ENCODE measurements at regions not wholly inside any gene's neighbourhood (a gene's known extent, or its start where the extent isn't known, plus 50 kb on each side); places are given as distances from the start of the nearest gene placed in this dataset.

DNA sequence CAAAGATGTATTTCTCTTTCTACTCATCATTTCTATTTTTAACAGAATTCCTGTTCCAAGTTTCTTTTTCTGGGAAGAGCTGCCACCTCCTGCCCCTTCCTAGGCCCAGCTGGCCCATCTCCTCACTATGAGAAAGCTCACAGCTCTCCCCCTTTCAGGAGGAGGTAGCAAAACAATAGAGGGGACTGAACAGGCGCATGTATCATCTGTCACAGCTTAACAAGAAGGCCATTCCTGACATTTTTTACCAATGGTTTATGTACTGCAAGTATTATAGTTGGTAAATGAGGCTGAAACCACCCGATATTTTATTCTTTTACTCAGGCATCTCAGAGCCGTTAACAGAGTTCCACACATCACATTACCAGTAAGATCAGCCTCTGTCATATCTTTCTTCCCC is 103.7 kb upstream of the MTHFD1L start:
- no peak for DNase-seq (ENCODE audit: low spot score in 2 of 2)
- no peaks in the 10 kb centered on the region for H3K27me3 ChIP-seq
- TF ChIP-seq CTCF (IDR thresholded peaks at IDR 0.05), result no peak
- no peak for TF ChIP-seq EP300 (IDR thresholded peaks at IDR 0.05)
- TF ChIP-seq POLR2A (IDR thresholded peaks at IDR 0.05), result no peak
- no peak for TF ChIP-seq POLR2AphosphoS5 (IDR thresholded peaks at IDR 0.05)
- no peaks in the 10 kb centered on the region for H3K36me3 ChIP-seq
- no peaks in the 10 kb centered on the region for H3K9me3 ChIP-seq
- WGBS, result 92% methylated on average over 3 of the region's 3 CpGs
- no peak overlapping the region for H3K27ac ChIP-seq
- no peak overlapping the region for H3K4me3 ChIP-seq
- peaks cover 24% of the 10 kb centered on the region for H3K4me1 ChIP-seq

GRCh38 chr6:150764334-150765066 is 101.0 kb upstream of the MTHFD1L start:
- Histone ChIP-seq H3K4me1 (peaks cover 29% of the 10 kb centered on the region), H3K9me3 (no peaks in the 10 kb centered on the region), H3K4me3 (no peak overlapping the region), H3K27ac (no peak overlapping the region), H3K36me3 (no peaks in the 10 kb centered on the region), H3K27me3 (no peaks in the 10 kb centered on the region)
- 77% methylated on average over 10 of the region's 10 CpGs for WGBS
- TF ChIP-seq EP300 (IDR thresholded peaks at IDR 0.05), result no peak
- no peak for TF ChIP-seq POLR2A (IDR thresholded peaks at IDR 0.05)
- TF ChIP-seq POLR2AphosphoS5 (IDR thresholded peaks at IDR 0.05), result no peak
- TF ChIP-seq CTCF (IDR thresholded peaks at IDR 0.05), result no peak
- no peak for DNase-seq (ENCODE audit: low spot score in 2 of 2)

GRCh38 chr6:150765067-150765764 is 100.3 kb upstream of the MTHFD1L start:
- 51% methylated on average over 10 of the region's 10 CpGs for WGBS
- no peak overlapping the region for H3K27ac ChIP-seq
- H3K4me1 ChIP-seq, result peaks cover 29% of the 10 kb centered on the region
- H3K27me3 ChIP-seq, result no peaks in the 10 kb centered on the region
- H3K36me3 ChIP-seq, result no peaks in the 10 kb centered on the region
- TF ChIP-seq POLR2A (IDR thresholded peaks at IDR 0.05) (no peak), CTCF (IDR thresholded peaks at IDR 0.05) (no peak), EP300 (IDR thresholded peaks at IDR 0.05) (no peak), POLR2AphosphoS5 (IDR thresholded peaks at IDR 0.05) (no peak)
- no peak for DNase-seq (ENCODE audit: low spot score in 2 of 2)
- H3K9me3 ChIP-seq, result no peaks in the 10 kb centered on the region
- no peak overlapping the region for H3K4me3 ChIP-seq

- H3K27ac ChIP-seq, result no peak overlapping the region
- no peak overlapping the region for H3K4me3 ChIP-seq
- H3K9me3 ChIP-seq, result no peaks in the 10 kb centered on the region
- DNase-seq (ENCODE audit: low spot score in 2 of 2), result no peak
- TF ChIP-seq POLR2AphosphoS5 (IDR thresholded peaks at IDR 0.05) (no peak), CTCF (IDR thresholded peaks at IDR 0.05) (no peak), EP300 (IDR thresholded peaks at IDR 0.05) (no peak), POLR2A (IDR thresholded peaks at IDR 0.05) (no peak)
- no peaks in the 10 kb centered on the region for H3K27me3 ChIP-seq
- H3K36me3 ChIP-seq, result no peaks in the 10 kb centered on the region
- peaks cover 29% of the 10 kb centered on the region for H3K4me1 ChIP-seq
- WGBS, result 44% methylated on average over 7 of the region's 7 CpGs
These were observed 99.1 kb upstream of the MTHFD1L start for GRCh38 chr6:150766201-150766997.

- peaks cover 29% of the 10 kb centered on the region for H3K4me1 ChIP-seq
- no peaks in the 10 kb centered on the region for H3K36me3 ChIP-seq
- 63% methylated on average over 2 of the region's 2 CpGs for whole genome bisulfite sequencing
- H3K4me3 ChIP-seq, result no peak overlapping the region
- DNase-seq (ENCODE audit: low spot score in 2 of 2), result no peak
- no peaks in the 10 kb centered on the region for H3K27me3 ChIP-seq
- no peak for TF ChIP-seq POLR2AphosphoS5 (IDR thresholded peaks at IDR 0.05)
- no peak for TF ChIP-seq CTCF (IDR thresholded peaks at IDR 0.05)
- no peak for TF ChIP-seq EP300 (IDR thresholded peaks at IDR 0.05)
- no peak for TF ChIP-seq POLR2A (IDR thresholded peaks at IDR 0.05)
- no peaks in the 10 kb centered on the region for H3K9me3 ChIP-seq
- H3K27ac ChIP-seq, result no peak overlapping the region
These were observed 98.3 kb upstream of the MTHFD1L start for GRCh38 chr6:150767161-150767560.
